NCI-H187 treated with DMSO at 0.1 percent for 48 hours (cell line): ENCODE measurements at regions not wholly inside any gene's neighbourhood (a gene's known extent, or its start where the extent isn't known, plus 50 kb on each side); places are given as distances from the start of the nearest gene placed in this dataset.
"Not testable (repeated sequence)": the region's sequence is repeated elsewhere in the genome, so short reads cannot be mapped to it uniquely, and the experiment has no call there.

ENCODE experiments used
- DNase-seq: peaks from one replicate; lab custom pipeline; 2025; lab: John Stamatoyannopoulos, UW

- no peak for DNase-seq
Observed at GRCh38 chr15:99455789-99456160, 110.0 kb upstream of the MEF2A start.

- no peak for DNase-seq
Observed at GRCh38 chr15:99464137-99464536, 101.6 kb upstream of the MEF2A start.

GRCh38 chr15:99466701-99467337 is 99.0 kb upstream of the MEF2A start:
- DNase-seq, result no peak

- no peak for DNase-seq
Observed at GRCh38 chr15:99467338-99467720, 98.5 kb upstream of the MEF2A start.

GRCh38 chr15:99467853-99468464 is 97.8 kb upstream of the MEF2A start:
- no peak for DNase-seq

GRCh38 chr15:99470204-99470603 is 95.6 kb upstream of the MEF2A start:
- not testable (repeated sequence) for DNase-seq

- DNase-seq, result no peak
Observed at GRCh38 chr15:99472416-99473145, 93.2 kb upstream of the MEF2A start.

- no peak for DNase-seq
Observed at GRCh38 chr15:99473981-99474906, 91.5 kb upstream of the MEF2A start.

- DNase-seq, result no peak
Observed at GRCh38 chr15:99474909-99475753, 90.7 kb upstream of the MEF2A start.

- no peak for DNase-seq
Observed at GRCh38 chr15:99475754-99476412, 89.9 kb upstream of the MEF2A start.

- DNase-seq, result no peak
Observed at GRCh38 chr15:99476413-99477222, 89.2 kb upstream of the MEF2A start.

GRCh38 chr15:99477791-99478471 is 87.9 kb upstream of the MEF2A start:
- no peak for DNase-seq

- no peak for DNase-seq
Observed at GRCh38 chr15:99478977-99479376, 86.8 kb upstream of the MEF2A start.

GRCh38 chr15:99480016-99480810 is 85.6 kb upstream of the MEF2A start:
- no peak for DNase-seq

GRCh38 chr15:99481113-99481950 is 84.5 kb upstream of the MEF2A start:
- DNase-seq, result no peak

- DNase-seq, result no peak
Observed at GRCh38 chr15:99481951-99482230, 83.9 kb upstream of the MEF2A start.

GRCh38 chr15:99482993-99483392 is 82.8 kb upstream of the MEF2A start:
- DNase-seq, result no peak
